Type B pancreatic cell (in vitro differentiated cells): ENCODE measurements at regions not wholly inside any gene's neighbourhood (a gene's known extent, or its start where the extent isn't known, plus 50 kb on each side); places are given as distances from the start of the nearest gene placed in this dataset.
A peak's percentile ranks its signal among the peaks of the same experiment; 100 is the strongest.

Experiments
- DNase-seq: peaks from one replicate; pipeline ENCODE4 v3.0.0; 2021; ENCODE audit warnings: mixed read lengths; ENCODE audit not compliant: unreplicated experiment; ENCODE audit errors: extremely low spot score
- H3K27ac Mint-ChIP-seq: 2 replicates; pipeline ENCODE4 v1.8.0; 2021; ENCODE audit warnings: mild to moderate bottlenecking, mixed read lengths
- H3K27me3 Mint-ChIP-seq: 2 replicates; pipeline ENCODE4 v1.8.0; 2021; ENCODE audit warnings: mixed read lengths
- H3K36me3 Mint-ChIP-seq: 2 replicates; pipeline ENCODE4 v1.8.0; 2021; ENCODE audit warnings: mixed read lengths
- H3K4me1 Mint-ChIP-seq: one replicate; pipeline ENCODE4 v1.8.0; 2021; ENCODE audit warnings: mixed read lengths; ENCODE audit not compliant: unreplicated experiment
- H3K4me3 Mint-ChIP-seq: 2 replicates; pipeline ENCODE4 v1.8.0; 2021; ENCODE audit warnings: mild to moderate bottlenecking, mixed read lengths
- H3K9me3 Mint-ChIP-seq: 2 replicates; pipeline ENCODE4 v1.8.0; 2021; ENCODE audit warnings: mixed read lengths
- CTCF ChIP-seq: fragments of 200-600 bp; sonication (generic); conservative IDR thresholded peaks from 2 replicates; pipeline ENCODE4 v1.5.0; 2021; ENCODE audit warnings: antibody characterized with exemption, mild to moderate bottlenecking

GRCh38 chr11:95327273-95327948, 96.4 kb upstream of the SESN3 start:
- Mint-ChIP-seq H3K4me1 (peaks cover 46% of the 10 kb centered on the region), H3K36me3 (peaks cover 3% of the 10 kb centered on the region), H3K4me3 (peak overlapping the region; percentile 9), H3K27ac (peak overlapping the region; percentile 28), H3K27me3 (no peaks in the 10 kb centered on the region), H3K9me3 (peaks cover 3% of the 10 kb centered on the region)
- no peak for TF ChIP-seq CTCF
- DNase-seq, result no peak

- Mint-ChIP-seq H3K27me3 (no peaks in the 10 kb centered on the region), H3K4me3 (no peak overlapping the region), H3K27ac (no peak overlapping the region), H3K4me1 (peaks cover 38% of the 10 kb centered on the region), H3K36me3 (peaks cover 7% of the 10 kb centered on the region), H3K9me3 (peaks cover 7% of the 10 kb centered on the region)
- TF ChIP-seq CTCF, result no peak
- DNase-seq, result no peak
Measured at GRCh38 chr11:95325777-95326258, 94.8 kb upstream of the SESN3 start.

GRCh38 chr11:95324826-95325225, 93.8 kb upstream of the SESN3 start:
- Mint-ChIP-seq H3K27ac (no peak overlapping the region), H3K27me3 (no peaks in the 10 kb centered on the region), H3K9me3 (peaks cover 7% of the 10 kb centered on the region), H3K4me1 (peaks cover 30% of the 10 kb centered on the region), H3K36me3 (peaks cover 7% of the 10 kb centered on the region), H3K4me3 (no peak overlapping the region)
- TF ChIP-seq CTCF, result no peak
- DNase-seq, result no peak

GRCh38 chr11:95322539-95322938, 91.5 kb upstream of the SESN3 start:
- TF ChIP-seq CTCF, result no peak
- no peaks in the 10 kb centered on the region for H3K27me3 Mint-ChIP-seq
- no peak for DNase-seq
- peaks cover 7% of the 10 kb centered on the region for H3K9me3 Mint-ChIP-seq
- H3K36me3 Mint-ChIP-seq, result peaks cover 7% of the 10 kb centered on the region
- peaks cover 29% of the 10 kb centered on the region for H3K4me1 Mint-ChIP-seq
- peak overlapping the region; percentile 40 for H3K27ac Mint-ChIP-seq
- no peak overlapping the region for H3K4me3 Mint-ChIP-seq

- H3K4me1 Mint-ChIP-seq, result peaks cover 9% of the 10 kb centered on the region
- H3K36me3 Mint-ChIP-seq, result peaks cover 7% of the 10 kb centered on the region
- no peaks in the 10 kb centered on the region for H3K27me3 Mint-ChIP-seq
- no peak for TF ChIP-seq CTCF
- DNase-seq, result no peak
- no peak overlapping the region for H3K27ac Mint-ChIP-seq
- no peak overlapping the region for H3K4me3 Mint-ChIP-seq
- H3K9me3 Mint-ChIP-seq, result peaks cover 7% of the 10 kb centered on the region
Measured at GRCh38 chr11:95318498-95318897, 87.5 kb upstream of the SESN3 start.
